Hepatocyte (in vitro differentiated cells): ENCODE measurements at regions not wholly inside any gene's neighbourhood (a gene's known extent, or its start where the extent isn't known, plus 50 kb on each side); places are given as distances from the start of the nearest gene placed in this dataset.

Experiments used
- DNase-seq: peaks from one replicate; pipeline ENCODE4 v3.0.0-alpha.2; 2016; ENCODE audit warnings: low spot score
- H2AFZ ChIP-seq: fragments of 200-600 bp; sonication (generic); 2 replicates; pipeline ENCODE4 v1.6.0; 2016; ENCODE audit warnings: antibody characterized with exemption, mild to moderate bottlenecking
- H3K27ac ChIP-seq: fragments of 200-600 bp; sonication (generic); 2 replicates; pipeline ENCODE4 v1.5.1; 2016; ENCODE audit warnings: mild to moderate bottlenecking
- H3K27me3 ChIP-seq: fragments of 200-600 bp; sonication (generic); 2 replicates; pipeline ENCODE4 v1.6.1; 2016
- H3K36me3 ChIP-seq: fragments of 200-600 bp; sonication (generic); replicated peaks from 2 replicates; pipeline ENCODE4 v1.5.1; 2016; ENCODE audit warnings: low read depth; ENCODE audit not compliant: insufficient read depth
- H3K4me1 ChIP-seq: fragments of 200-600 bp; sonication (generic); 2 replicates; pipeline ENCODE4 v1.5.1; 2016; ENCODE audit warnings: mild to moderate bottlenecking, moderate library complexity; ENCODE audit not compliant: insufficient read depth
- H3K4me2 ChIP-seq: fragments of 200-600 bp; sonication (generic); 2 replicates; pipeline ENCODE4 v1.6.0; 2016
- H3K4me3 ChIP-seq: fragments of 200-600 bp; sonication (generic); 2 replicates; pipeline ENCODE4 v1.5.1; 2016; ENCODE audit warnings: mild to moderate bottlenecking
- H3K79me2 ChIP-seq: fragments of 200-600 bp; sonication (generic); 2 replicates; pipeline ENCODE4 v1.6.0; 2017; ENCODE audit warnings: mild to moderate bottlenecking
- H3K9me2 ChIP-seq: fragments of 200-600 bp; sonication (generic); replicated peaks from 2 replicates; pipeline ENCODE4 v1.6.0; 2017; ENCODE audit warnings: mild to moderate bottlenecking; ENCODE audit not compliant: insufficient read depth
- H3K9me3 ChIP-seq: fragments of 200-600 bp; sonication (generic); 2 replicates; pipeline ENCODE4 v1.5.1; 2016; ENCODE audit warnings: low read depth, mild to moderate bottlenecking
- H4K20me1 ChIP-seq: fragments of 200-600 bp; sonication (generic); 2 replicates; pipeline ENCODE4 v1.6.0; 2016; ENCODE audit warnings: mild to moderate bottlenecking; ENCODE audit not compliant: insufficient read depth, poor library complexity, severe bottlenecking
- EZH2 ChIP-seq: fragments of 200-600 bp; sonication (generic); IDR thresholded peaks from 2 replicates; pipeline ENCODE4 v1.6.1; 2016; ENCODE audit warnings: antibody characterized with exemption, mild to moderate bottlenecking, borderline replicate concordance
- EZH2phosphoT487 ChIP-seq: fragments of 200-600 bp; sonication (generic); IDR thresholded peaks from one replicate; pipeline ENCODE4 v1.6.1; 2018; ENCODE audit warnings: antibody characterized with exemption, mild to moderate bottlenecking, low read depth, moderate library complexity; ENCODE audit not compliant: unreplicated experiment, severe bottlenecking
- WGBS: methylation state at CpG from one replicate; pipeline ENCODE4 v1.1.6; 2016; ENCODE audit warnings: low lambda C conversion rate; ENCODE audit errors: missing lambda C conversion rate; 5-methylcytosine and 5-hydroxymethylcytosine counted together
- TF ChIP-seq, protein P1 (sequence below): fragments of 200-600 bp; sonication (generic); IDR thresholded peaks from 2 replicates; pipeline ENCODE4 v1.5.1; 2016; ENCODE audit warnings: antibody characterized with exemption, mild to moderate bottlenecking; ENCODE audit not compliant: poor library complexity

- H3K27me3 ChIP-seq = no peaks in the 10 kb centered on the region
- no peak overlapping the region for H2AFZ ChIP-seq
- 65% methylated on average over 5 of the region's 5 CpGs for WGBS
These were observed 512.6 kb upstream of the ADAMTS9 start for GRCh38 chr3:65200310-65200970.

GRCh38 chr3:65196663-65197062 lies 508.9 kb upstream of the ADAMTS9 start:
- no peak for TF ChIP-seq EZH2
- TF ChIP-seq EZH2phosphoT487 = no peak
- TF ChIP-seq, protein P1, sequence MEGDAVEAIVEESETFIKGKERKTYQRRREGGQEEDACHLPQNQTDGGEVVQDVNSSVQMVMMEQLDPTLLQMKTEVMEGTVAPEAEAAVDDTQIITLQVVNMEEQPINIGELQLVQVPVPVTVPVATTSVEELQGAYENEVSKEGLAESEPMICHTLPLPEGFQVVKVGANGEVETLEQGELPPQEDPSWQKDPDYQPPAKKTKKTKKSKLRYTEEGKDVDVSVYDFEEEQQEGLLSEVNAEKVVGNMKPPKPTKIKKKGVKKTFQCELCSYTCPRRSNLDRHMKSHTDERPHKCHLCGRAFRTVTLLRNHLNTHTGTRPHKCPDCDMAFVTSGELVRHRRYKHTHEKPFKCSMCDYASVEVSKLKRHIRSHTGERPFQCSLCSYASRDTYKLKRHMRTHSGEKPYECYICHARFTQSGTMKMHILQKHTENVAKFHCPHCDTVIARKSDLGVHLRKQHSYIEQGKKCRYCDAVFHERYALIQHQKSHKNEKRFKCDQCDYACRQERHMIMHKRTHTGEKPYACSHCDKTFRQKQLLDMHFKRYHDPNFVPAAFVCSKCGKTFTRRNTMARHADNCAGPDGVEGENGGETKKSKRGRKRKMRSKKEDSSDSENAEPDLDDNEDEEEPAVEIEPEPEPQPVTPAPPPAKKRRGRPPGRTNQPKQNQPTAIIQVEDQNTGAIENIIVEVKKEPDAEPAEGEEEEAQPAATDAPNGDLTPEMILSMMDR = no peak
- DNase-seq = no peak
- Histone ChIP-seq H3K4me1 (peaks cover 8% of the 10 kb centered on the region), H3K9me3 (no peaks in the 10 kb centered on the region), H3K4me2 (no peak overlapping the region), H2AFZ (no peak overlapping the region), H3K36me3 (no peaks in the 10 kb centered on the region), H3K79me2 (no peaks in the 10 kb centered on the region), H3K9me2 (no peaks in the 10 kb centered on the region), H4K20me1 (no peaks in the 10 kb centered on the region), H3K27me3 (peaks cover 3% of the 10 kb centered on the region), H3K4me3 (no peak overlapping the region), H3K27ac (no peak overlapping the region)
- 51% methylated on average over 3 of the region's 3 CpGs for WGBS

More at GRCh38 chr3:65200310-65200970, 512.6 kb upstream of the ADAMTS9 start:
- H3K9me2 ChIP-seq = no peaks in the 10 kb centered on the region
- peaks cover 8% of the 10 kb centered on the region for H3K4me1 ChIP-seq
- TF ChIP-seq, protein P1 = no peak
- TF ChIP-seq EZH2phosphoT487 = no peak
- no peak for TF ChIP-seq EZH2
- H3K27ac ChIP-seq = peak overlapping the region; percentile 4
- H3K4me3 ChIP-seq = no peak overlapping the region
- no peak overlapping the region for H3K4me2 ChIP-seq
- no peaks in the 10 kb centered on the region for H3K79me2 ChIP-seq
- DNase-seq = peak; percentile 15
- no peaks in the 10 kb centered on the region for H3K9me3 ChIP-seq
- H3K36me3 ChIP-seq = no peaks in the 10 kb centered on the region
- no peaks in the 10 kb centered on the region for H4K20me1 ChIP-seq

DNA sequence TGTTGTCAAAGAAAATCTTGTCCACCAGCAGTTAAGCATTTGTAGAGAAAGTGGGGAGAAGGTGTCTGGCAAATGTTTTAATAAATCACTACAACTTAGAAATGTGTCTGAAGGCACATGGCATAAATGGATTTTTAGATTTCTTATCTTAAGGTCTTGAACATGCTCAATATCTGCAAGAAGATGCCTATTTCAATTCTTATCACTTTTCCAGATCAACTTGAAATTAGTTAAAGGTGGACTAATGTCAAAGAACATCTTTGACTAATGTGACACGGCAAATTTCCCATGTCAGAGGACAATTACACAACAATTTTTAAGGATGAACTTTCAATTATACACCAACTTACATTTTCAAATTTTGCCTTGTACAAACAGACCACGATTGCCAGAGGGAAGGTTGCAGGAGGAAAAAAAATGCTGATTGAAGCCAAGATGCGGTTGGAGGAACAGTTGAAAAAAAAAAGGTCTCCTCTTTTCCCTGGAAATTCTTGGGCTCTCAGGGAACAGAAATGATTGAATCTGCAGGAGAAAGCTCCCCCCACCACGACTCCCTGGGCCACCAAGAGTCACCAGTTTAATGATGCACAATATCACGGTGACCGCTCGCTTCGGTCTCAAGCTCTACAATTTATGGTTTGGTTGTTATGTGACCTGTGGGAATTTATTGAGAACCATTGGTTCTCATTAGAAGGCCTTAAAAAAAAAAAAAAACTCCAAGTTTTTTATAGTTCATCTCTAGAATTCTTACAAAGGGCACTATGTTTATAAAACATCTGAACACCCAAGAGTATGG lies 507.6 kb upstream of the ADAMTS9 start:
- Histone ChIP-seq H4K20me1 (no peaks in the 10 kb centered on the region), H3K9me2 (no peaks in the 10 kb centered on the region), H3K4me3 (no peak overlapping the region), H3K9me3 (no peaks in the 10 kb centered on the region), H3K27ac (no peak overlapping the region), H2AFZ (no peak overlapping the region), H3K4me1 (peaks cover 2% of the 10 kb centered on the region), H3K79me2 (no peaks in the 10 kb centered on the region), H3K4me2 (no peak overlapping the region), H3K27me3 (peaks cover 3% of the 10 kb centered on the region), H3K36me3 (no peaks in the 10 kb centered on the region)
- TF ChIP-seq, protein P1 = no peak
- 79% methylated on average over 8 of the region's 8 CpGs for WGBS
- DNase-seq = no peak
